Endothelial cell of umbilical vein (primary cell): ENCODE measurements at regions not wholly inside any gene's neighbourhood (a gene's known extent, or its start where the extent isn't known, plus 50 kb on each side); places are given as distances from the start of the nearest gene placed in this dataset.

ENCODE experiments used
- CTCF ChIP-seq, 2 donors: IDR thresholded peaks; 1 replicate in 1 of 2; 2 replicates in 1 of 2; pipeline ENCODE4 v1.5.1; 2011; ENCODE audit warnings: low read length in 2 of 2, mild to moderate bottlenecking in 2 of 2, moderate library complexity in 2 of 2, control low read depth in 1 of 2, inconsistent platforms in 1 of 2, low read depth in 1 of 2; ENCODE audit not compliant: insufficient read depth in 1 of 2; ENCODE audit errors: extremely low read depth in 1 of 2
- EZH2 ChIP-seq: IDR thresholded peaks from 2 replicates; pipeline ENCODE4 v1.6.1; 2012; ENCODE audit warnings: borderline replicate concordance, low read depth, mild to moderate bottlenecking, moderate library complexity, low read length, inconsistent platforms; ENCODE audit not compliant: severe bottlenecking
- GATA2 ChIP-seq: IDR thresholded peaks from 2 replicates; pipeline ENCODE4 v1.7.0; 2011; ENCODE audit warnings: low read depth, mild to moderate bottlenecking, moderate library complexity, mixed read lengths, low read length; ENCODE audit not compliant: insufficient read length, insufficient read depth
- JUN ChIP-seq: IDR thresholded peaks from 2 replicates; pipeline ENCODE4 v1.6.1; 2011; ENCODE audit warnings: borderline replicate concordance, low read depth; ENCODE audit not compliant: insufficient read length, insufficient read depth
- MYC ChIP-seq: IDR thresholded peaks from one replicate; pipeline ENCODE4 v1.6.1; 2011; ENCODE audit warnings: mild to moderate bottlenecking, low read depth, low read length
- POLR2A ChIP-seq: IDR thresholded peaks from 2 replicates; pipeline ENCODE4 v1.6.1; 2012; ENCODE audit warnings: low read depth, mild to moderate bottlenecking, control low read depth, low read length
- POLR2AphosphoS5 ChIP-seq: IDR thresholded peaks from 2 replicates; pipeline ENCODE4 v1.6.1; 2012; ENCODE audit warnings: low read depth, mild to moderate bottlenecking, control low read depth, low read length, moderate library complexity; ENCODE audit not compliant: insufficient read depth

GRCh38 chr12:59314209-59314608 is 281.6 kb upstream of the SLC16A7 start:
- TF ChIP-seq EZH2 (no peak), POLR2AphosphoS5 (no peak), CTCF (IDR thresholded peaks at IDR 0.05; ENCODE audit: extremely low read depth in 1 of 2, insufficient read depth in 1 of 2, low read depth in 1 of 2, low read length in 2 of 2) (no peak), POLR2A (no peak), GATA2 (no peak), MYC (no peak), JUN (no peak)
